ENCODE measurements at regions not wholly inside any gene's neighbourhood (a gene's known extent, or its start where the extent isn't known, plus 50 kb on each side); places are given as distances from the start of the nearest gene placed in this dataset.

DNA sequence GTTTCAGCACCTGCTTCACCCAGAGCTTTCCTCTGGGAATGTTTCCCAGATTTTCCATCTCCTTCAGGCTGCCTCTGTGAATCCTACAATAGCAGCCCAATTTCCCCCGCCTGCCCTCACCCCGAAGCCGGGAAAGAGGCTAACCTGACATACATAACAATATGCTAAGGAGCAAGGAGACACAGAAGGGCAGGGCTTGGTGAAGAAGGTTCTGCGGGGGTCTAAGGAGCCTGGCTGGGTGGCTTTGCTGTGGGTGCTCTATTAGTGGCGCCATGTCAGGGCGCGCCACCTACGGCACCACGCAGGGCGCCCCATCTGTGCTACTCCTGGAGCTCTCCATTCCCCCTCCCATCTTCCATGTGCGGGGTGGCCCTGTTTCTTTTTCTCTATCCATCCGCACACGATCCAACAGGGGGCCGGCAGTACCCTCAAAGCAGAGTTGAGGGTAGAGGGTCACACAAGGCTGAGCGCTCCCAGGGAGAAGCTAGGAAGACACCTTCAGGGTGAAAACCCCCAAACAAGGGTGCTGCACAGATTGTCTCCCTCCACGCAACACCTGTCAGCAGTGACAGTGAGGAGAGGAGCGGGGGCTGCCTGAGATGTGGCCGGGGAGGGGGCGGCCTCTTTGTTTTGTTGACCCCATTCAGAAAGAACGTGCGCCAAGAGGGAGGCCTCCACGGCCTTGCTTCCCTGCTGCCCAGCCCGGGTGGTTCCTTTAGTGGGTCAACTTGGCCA lies 101.4 kb downstream of the PDCL3 start:
- TF ChIP-seq, protein P1, sequence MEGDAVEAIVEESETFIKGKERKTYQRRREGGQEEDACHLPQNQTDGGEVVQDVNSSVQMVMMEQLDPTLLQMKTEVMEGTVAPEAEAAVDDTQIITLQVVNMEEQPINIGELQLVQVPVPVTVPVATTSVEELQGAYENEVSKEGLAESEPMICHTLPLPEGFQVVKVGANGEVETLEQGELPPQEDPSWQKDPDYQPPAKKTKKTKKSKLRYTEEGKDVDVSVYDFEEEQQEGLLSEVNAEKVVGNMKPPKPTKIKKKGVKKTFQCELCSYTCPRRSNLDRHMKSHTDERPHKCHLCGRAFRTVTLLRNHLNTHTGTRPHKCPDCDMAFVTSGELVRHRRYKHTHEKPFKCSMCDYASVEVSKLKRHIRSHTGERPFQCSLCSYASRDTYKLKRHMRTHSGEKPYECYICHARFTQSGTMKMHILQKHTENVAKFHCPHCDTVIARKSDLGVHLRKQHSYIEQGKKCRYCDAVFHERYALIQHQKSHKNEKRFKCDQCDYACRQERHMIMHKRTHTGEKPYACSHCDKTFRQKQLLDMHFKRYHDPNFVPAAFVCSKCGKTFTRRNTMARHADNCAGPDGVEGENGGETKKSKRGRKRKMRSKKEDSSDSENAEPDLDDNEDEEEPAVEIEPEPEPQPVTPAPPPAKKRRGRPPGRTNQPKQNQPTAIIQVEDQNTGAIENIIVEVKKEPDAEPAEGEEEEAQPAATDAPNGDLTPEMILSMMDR (IDR thresholded peaks at IDR 0.05): no peak
- TF ChIP-seq POLR2AphosphoS5 (IDR thresholded peaks at IDR 0.05): no peak
